HFF-Myc (cell line): ENCODE measurements at regions not wholly inside any gene's neighbourhood (a gene's known extent, or its start where the extent isn't known, plus 50 kb on each side); places are given as distances from the start of the nearest gene placed in this dataset.
"Not testable (repeated sequence)": the region's sequence is repeated elsewhere in the genome, so short reads cannot be mapped to it uniquely, and the experiment has no call there.

Experiments used
- DNase-seq: peaks from one replicate; pipeline ENCODE4 v3.0.0-alpha.2; 2011; ENCODE audit warnings: low read depth; ENCODE audit errors: extremely low read depth
- H3K4me3 ChIP-seq: replicated peaks from 2 replicates; pipeline ENCODE4 v1.5.1; 2011; ENCODE audit warnings: low read depth, mild to moderate bottlenecking, control low read depth, low read length
- CTCF ChIP-seq: IDR thresholded peaks from 2 replicates; pipeline ENCODE4 v1.5.1; 2012; ENCODE audit warnings: mild to moderate bottlenecking, low read depth, low read length, control low read depth; ENCODE audit errors: missing control alignments

DNA sequence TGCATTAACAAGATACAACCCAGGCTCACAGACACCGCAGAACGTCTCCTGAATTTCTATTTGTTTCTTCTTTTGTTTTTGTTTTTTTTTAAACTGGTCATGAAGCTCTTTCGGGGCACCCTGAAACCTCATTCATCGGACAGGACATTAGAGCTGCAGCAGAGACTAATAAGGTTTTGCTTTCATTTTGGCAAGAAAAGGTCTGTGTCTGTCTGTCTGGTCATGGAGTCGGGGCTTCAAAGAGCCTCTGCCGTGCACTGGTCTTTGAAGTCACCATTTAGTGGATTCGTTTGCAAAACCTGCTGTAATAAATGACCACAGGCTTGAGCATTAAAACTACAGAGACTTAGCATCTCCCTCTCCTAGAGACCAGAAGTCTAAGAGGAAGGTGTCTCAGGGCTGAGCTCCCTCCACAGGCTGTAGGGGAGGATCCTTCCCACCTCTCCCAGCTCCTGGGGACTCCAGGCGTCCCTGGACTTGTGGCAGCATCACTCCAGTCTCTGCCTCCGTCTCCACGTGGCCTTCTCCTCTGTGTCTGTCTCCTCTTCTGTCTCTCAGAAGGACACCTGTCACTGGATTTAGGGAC lies 247.5 kb downstream of the CRLF2 start:
- no peak for DNase-seq
- TF ChIP-seq CTCF = no peak
- H3K4me3 ChIP-seq = no peak overlapping the region

- no peak for TF ChIP-seq CTCF
- H3K4me3 ChIP-seq = no peak overlapping the region
- no peak for DNase-seq
Measured at GRCh38 chrX:960821-961220, 251.6 kb downstream of the CRLF2 start.

GRCh38 chrX:959595-959994 lies 252.9 kb downstream of the CRLF2 start:
- no peak overlapping the region for H3K4me3 ChIP-seq
- no peak for TF ChIP-seq CTCF
- no peak for DNase-seq

- DNase-seq, H3K4me3 ChIP-seq: not testable (repeated sequence)
Measured at GRCh38 chrX:955168-955781, 257.2 kb downstream of the CRLF2 start.

DNA sequence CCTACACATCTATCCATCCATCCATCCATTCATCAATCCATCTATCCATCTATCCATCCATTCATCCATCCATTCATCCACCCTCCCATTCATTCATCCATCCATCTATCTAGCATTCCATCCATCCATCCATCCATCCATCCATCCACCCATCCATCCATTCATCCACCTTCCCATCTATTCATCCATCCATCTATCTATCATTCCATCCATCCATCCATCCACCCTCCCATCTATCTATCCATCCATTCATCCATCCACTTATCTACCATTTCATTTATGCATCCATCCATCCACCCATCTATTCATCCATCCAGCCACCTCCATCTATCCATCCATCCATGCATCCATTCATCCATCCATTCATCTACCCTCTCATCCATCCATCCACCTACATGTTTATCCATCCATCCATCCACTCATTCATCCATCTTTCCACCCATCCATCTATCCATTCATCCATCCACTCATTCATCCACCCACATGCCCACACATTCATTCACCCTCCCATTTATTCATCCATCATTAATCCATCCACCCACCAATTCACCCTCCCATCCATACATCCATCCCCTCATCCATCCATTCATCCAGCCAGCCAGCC lies 258.5 kb downstream of the CRLF2 start:
- TF ChIP-seq CTCF = no peak
- no peak overlapping the region for H3K4me3 ChIP-seq
- DNase-seq = no peak

GRCh38 chrX:952816-953215 lies 259.6 kb downstream of the CRLF2 start:
- TF ChIP-seq CTCF = no peak
- DNase-seq = no peak
- no peak overlapping the region for H3K4me3 ChIP-seq

DNA sequence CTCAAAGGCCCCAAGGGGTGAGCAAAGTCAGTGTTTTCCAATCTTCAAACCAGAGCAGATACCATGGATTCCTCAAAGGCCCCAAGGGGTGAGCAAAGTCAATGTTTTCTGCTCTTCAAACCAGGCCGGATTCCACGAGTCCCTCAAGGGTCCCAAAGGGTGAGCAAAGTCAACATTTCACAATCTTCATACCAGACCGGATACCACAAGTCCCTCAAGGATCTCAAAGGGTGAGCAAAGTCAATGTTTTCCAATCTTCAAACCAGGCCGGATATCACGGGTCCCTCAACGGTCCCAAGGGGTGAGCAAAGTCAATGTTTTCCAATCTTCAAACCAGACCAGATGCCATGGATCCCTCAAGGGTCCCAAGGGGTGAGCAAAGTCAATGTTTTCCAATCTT lies 265.2 kb downstream of the CRLF2 start:
- not testable (repeated sequence) for DNase-seq, H3K4me3 ChIP-seq

DNA sequence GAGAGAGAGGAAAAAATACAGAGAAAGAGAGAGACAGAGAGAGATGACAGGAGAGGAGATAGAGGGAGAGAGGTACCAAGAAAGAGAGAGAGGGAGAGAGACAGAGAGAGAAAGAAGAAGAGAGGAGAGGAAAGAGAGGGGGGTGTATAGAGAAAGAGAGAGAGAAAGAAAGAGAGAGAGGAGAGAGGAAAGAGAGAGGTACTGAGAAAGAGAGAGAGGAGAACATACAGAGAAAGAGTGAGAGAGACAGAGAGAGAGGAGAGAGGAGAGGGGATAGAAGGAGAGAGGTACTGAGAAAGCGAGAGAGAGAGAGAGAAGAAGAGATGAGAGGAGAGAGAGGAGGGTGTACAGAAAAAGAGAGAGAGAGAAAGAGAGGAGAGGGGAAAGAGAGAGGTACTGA lies 269.4 kb downstream of the CRLF2 start:
- no peak for DNase-seq
- no peak overlapping the region for H3K4me3 ChIP-seq
- TF ChIP-seq CTCF = no peak
